SK-N-MC (cell line): ENCODE measurements at regions not wholly inside any gene's neighbourhood (a gene's known extent, or its start where the extent isn't known, plus 50 kb on each side); places are given as distances from the start of the nearest gene placed in this dataset.

Source experiments
- EZH2 ChIP-seq: fragments of 200-600 bp; sonication (generic); IDR thresholded peaks from one replicate; pipeline ENCODE4 v1.6.1; 2017; ENCODE audit warnings: antibody characterized with exemption
- FOXP2 ChIP-seq: optimal IDR thresholded peaks from 2 replicates; pipeline ENCODE3; 2011; ENCODE audit warnings: mild to moderate bottlenecking, moderate library complexity; ENCODE audit not compliant: insufficient read depth; ENCODE audit errors: extremely low read length, control extremely low read depth
- POLR2AphosphoS5 ChIP-seq: IDR thresholded peaks from 2 replicates; pipeline ENCODE4 v1.6.1; 2012; ENCODE audit warnings: mild to moderate bottlenecking, low read depth, low read length, borderline replicate concordance

DNA sequence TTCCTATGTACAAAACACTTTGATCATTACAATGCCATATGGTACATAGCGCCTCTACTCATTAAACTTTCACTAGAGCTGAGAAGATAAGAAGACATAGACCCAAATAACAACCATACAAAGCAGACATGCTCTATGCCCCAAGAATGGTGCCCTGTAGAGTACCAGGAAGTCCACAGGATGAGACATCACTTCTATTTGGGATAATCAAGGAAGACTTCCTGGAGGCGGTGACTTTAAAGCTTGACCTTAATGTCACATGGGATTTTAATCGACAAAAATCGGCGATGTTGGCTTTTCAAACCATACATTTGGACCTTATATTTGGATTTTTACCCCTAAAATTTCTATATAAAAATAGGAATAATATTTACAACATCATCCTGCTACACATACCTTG lies 224.3 kb upstream of the MAP3K1 start:
- no peak for TF ChIP-seq POLR2AphosphoS5
- no peak for TF ChIP-seq EZH2
- TF ChIP-seq FOXP2: no peak
